ENCODE measurements at regions not wholly inside any gene's neighbourhood (a gene's known extent, or its start where the extent isn't known, plus 50 kb on each side); places are given as distances from the start of the nearest gene placed in this dataset.

- TF ChIP-seq CTCF (IDR thresholded peaks at IDR 0.05) (no peak), POLR2AphosphoS5 (IDR thresholded peaks at IDR 0.05) (no peak)
Observed at GRCh38 chr16:9170470-9170869, 79.0 kb downstream of the HAPSTR1 start.

Measured in breast epithelium (tissue), 3 donors.